Urinary bladder (tissue), 3 donors: ENCODE measurements at regions not wholly inside any gene's neighbourhood (a gene's known extent, or its start where the extent isn't known, plus 50 kb on each side); places are given as distances from the start of the nearest gene placed in this dataset.
"Not testable (repeated sequence)": the region's sequence is repeated elsewhere in the genome, so short reads cannot be mapped to it uniquely, and the experiment has no call there.

Source experiments
- DNase-seq: peaks from one replicate; pipeline ENCODE4 v3.0.0-alpha.2; 2015; ENCODE audit errors: extremely low spot score
- H3K27ac ChIP-seq: one replicate; pipeline ENCODE4 v1.5.1; 2013; ENCODE audit warnings: low read depth, mild to moderate bottlenecking, moderate library complexity
- H3K36me3 ChIP-seq: one replicate; pipeline ENCODE4 v1.6.1; 2013; ENCODE audit warnings: mild to moderate bottlenecking, moderate library complexity; ENCODE audit not compliant: insufficient read depth
- H3K4me1 ChIP-seq: one replicate; pipeline ENCODE4 v1.6.1; 2013; ENCODE audit warnings: mild to moderate bottlenecking, moderate library complexity; ENCODE audit not compliant: insufficient read depth
- H3K4me3 ChIP-seq: one replicate; pipeline ENCODE4 v1.5.1; 2013; ENCODE audit warnings: low read depth, low read length
- WGBS: extraction: QIAGEN DNeasy Blood & Tissue Kit; methylation state at CpG from one replicate; pipeline ENCODE4 v1.1.7; 2013; 5-methylcytosine and 5-hydroxymethylcytosine counted together
- donor health status: healthy with polysubstance abuse.
- donor health status: healthy.

DNA sequence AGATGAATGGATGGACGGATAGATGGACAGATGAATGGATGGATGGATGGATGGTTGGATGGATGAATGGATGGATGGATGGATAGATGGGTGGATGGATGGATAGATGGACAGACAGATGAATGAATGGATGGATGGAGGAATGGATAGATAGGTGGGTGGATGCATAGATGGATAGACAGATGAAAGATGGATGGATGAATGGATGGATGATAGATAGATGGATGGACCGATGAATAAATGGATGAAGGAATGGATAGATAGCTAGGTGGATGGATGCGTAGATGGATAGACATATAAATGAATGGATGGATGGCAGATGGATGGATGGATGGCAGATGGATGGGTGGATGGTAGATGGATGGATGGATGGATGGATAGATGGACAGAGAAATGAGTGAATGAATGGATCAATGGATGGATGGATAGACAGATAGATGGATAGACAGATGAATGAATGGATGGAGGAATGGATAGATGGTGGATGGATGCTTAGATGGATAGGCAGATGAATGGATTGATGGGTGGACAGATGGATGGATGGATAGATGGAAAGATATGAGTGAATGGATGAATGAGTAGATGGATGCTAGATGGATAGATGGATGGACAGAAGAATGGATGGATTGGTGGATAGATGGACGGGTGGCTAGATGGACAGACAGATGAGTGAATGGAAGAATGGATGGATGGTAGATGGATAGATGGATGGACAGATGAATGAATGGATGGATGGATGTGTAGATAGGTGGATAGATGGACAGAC, 167.9 kb downstream of the TRIM43 start:
- Histone ChIP-seq H3K27ac (no peak overlapping the region), H3K4me3 (no peak overlapping the region), H3K4me1 (no peaks in the 10 kb centered on the region), H3K36me3 (no peaks in the 10 kb centered on the region)
- DNase-seq, result no peak
- 86% methylated on average over 4 of the region's 4 CpGs for WGBS

- no peak for DNase-seq
- 57% methylated on average over 11 of the region's 11 CpGs for WGBS
- H3K36me3 ChIP-seq, result no peaks in the 10 kb centered on the region
- no peak overlapping the region for H3K27ac ChIP-seq
- H3K4me3 ChIP-seq, result no peak overlapping the region
- no peaks in the 10 kb centered on the region for H3K4me1 ChIP-seq
These were observed 169.2 kb downstream of the TRIM43 start for GRCh38 chr2:95760806-95761525.

DNA sequence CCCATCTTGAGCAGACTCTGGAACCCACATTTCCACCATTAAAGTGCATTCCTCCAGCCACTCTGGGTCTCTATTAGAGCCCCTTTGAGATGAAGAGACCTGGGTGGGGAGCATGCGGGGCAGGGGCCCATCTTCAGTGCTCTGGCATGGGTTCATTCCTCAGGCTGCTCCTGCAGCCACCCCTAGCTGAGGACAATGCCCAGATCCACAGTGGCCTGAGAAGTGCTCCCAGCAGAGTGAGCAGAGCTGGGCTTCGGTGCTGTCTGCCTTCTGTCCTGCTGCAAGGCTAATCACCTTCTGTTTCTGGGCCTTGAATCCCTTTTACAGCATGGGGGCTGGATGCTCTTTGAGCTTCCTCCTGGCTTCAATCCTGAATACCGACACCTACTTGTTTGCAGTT, 169.8 kb downstream of the TRIM43 start:
- DNase-seq, result no peak
- 59% methylated on average over 3 of the region's 3 CpGs for WGBS

GRCh38 chr2:95762023-95763021, 170.5 kb downstream of the TRIM43 start:
- not testable (repeated sequence) for H3K4me3 ChIP-seq, H3K4me1 ChIP-seq, H3K27ac ChIP-seq, H3K36me3 ChIP-seq, DNase-seq
- WGBS, result 84% methylated on average over 20 of the region's 21 CpGs

More for the DNA sequence above, 169.8 kb downstream of the TRIM43 start:
- H3K36me3 ChIP-seq, result no peaks in the 10 kb centered on the region
- H3K4me1 ChIP-seq, result no peaks in the 10 kb centered on the region
- no peak overlapping the region for H3K4me3 ChIP-seq
- H3K27ac ChIP-seq, result no peak overlapping the region

DNA sequence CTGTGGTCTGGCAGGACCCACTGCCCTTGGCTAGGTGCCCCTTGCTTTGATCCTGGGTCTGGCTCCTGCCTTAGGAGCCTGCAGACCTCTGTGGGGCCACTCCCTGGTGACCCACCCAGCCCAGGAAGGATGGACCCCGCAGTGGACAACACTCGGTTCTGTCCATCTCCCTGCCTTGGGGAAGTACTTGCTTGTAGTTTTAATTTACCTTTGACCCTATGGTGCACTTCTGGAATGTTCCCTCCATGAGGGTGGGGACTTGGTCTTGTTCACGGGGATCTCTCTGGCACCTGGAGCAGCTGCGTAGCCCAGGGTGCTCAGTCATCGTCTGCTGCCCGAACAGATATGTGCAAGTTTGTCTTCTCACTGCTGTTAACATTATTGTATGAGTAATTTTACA, 171.3 kb downstream of the TRIM43 start:
- H3K4me3 ChIP-seq, H3K27ac ChIP-seq, H3K36me3 ChIP-seq, DNase-seq, H3K4me1 ChIP-seq: not testable (repeated sequence)
- WGBS, result 55% methylated on average over 6 of the region's 6 CpGs

GRCh38 chr2:95764966-95765365, 173.2 kb downstream of the TRIM43 start:
- not testable (repeated sequence) for H3K4me3 ChIP-seq, DNase-seq, H3K27ac ChIP-seq, H3K36me3 ChIP-seq, H3K4me1 ChIP-seq
- 64% methylated on average over 5 of the region's 6 CpGs for WGBS

DNA sequence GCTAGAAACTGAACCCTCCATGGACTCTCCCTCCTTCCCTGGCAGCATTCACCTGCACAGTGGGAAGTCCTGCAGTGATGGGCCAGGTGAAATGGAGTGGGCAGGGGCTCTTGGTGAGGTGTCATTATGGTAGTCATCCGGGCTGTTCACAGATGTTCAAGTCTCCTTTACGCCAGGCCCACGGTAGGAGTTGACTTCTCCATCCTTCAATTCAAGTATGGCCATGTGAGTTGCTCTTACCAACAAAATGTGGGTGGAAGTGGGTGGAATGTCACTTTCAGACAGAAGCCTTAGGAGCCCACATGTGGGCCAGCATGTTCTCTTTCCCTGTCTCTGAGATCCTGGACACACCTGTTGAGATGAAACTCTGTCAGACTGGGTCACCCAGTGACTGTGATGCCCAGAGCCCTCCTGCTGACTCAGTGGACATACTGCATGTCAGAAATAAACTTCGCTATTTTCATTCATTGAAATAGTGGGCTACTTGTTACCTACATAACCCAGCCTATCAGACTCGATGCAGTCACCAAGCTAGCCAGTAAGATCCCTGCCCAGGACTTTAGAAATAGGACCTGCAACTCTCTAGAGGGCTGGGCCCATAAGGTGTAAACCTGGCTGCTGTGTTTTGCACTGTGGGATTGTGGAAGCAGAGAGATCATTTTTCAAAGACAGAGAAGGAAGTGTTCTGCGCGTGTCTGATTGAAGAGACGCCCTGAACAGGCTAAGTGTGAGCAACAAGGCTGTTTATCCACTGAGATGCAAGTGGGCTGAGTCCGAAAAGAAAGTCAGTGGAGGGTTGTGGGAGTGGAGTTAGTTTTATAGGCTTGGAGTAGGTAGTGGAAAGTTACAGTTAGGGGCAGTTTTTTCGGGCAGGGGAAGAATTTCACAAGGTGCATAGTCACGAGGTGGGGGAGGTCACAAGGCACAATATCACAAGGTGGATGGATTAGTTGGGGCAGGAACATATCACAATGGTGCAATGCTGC, 174.4 kb downstream of the TRIM43 start:
- H3K27ac ChIP-seq, H3K4me3 ChIP-seq, H3K36me3 ChIP-seq, H3K4me1 ChIP-seq, DNase-seq: not testable (repeated sequence)
- WGBS, result 81% methylated on average over 11 of the region's 11 CpGs

- WGBS, result 45% methylated on average over 4 of the region's 4 CpGs
- DNase-seq, H3K4me3 ChIP-seq: not testable (repeated sequence)
These were observed 175.7 kb downstream of the TRIM43 start for GRCh38 chr2:95767531-95767930.

GRCh38 chr2:95767950-95768349, 176.1 kb downstream of the TRIM43 start:
- 58% methylated on average over 2 of the region's 3 CpGs for WGBS
- H3K4me3 ChIP-seq, H3K27ac ChIP-seq, H3K36me3 ChIP-seq, DNase-seq, H3K4me1 ChIP-seq: not testable (repeated sequence)

More at GRCh38 chr2:95767531-95767930, 175.7 kb downstream of the TRIM43 start:
- H3K27ac ChIP-seq, H3K36me3 ChIP-seq, H3K4me1 ChIP-seq: not testable (repeated sequence)

DNA sequence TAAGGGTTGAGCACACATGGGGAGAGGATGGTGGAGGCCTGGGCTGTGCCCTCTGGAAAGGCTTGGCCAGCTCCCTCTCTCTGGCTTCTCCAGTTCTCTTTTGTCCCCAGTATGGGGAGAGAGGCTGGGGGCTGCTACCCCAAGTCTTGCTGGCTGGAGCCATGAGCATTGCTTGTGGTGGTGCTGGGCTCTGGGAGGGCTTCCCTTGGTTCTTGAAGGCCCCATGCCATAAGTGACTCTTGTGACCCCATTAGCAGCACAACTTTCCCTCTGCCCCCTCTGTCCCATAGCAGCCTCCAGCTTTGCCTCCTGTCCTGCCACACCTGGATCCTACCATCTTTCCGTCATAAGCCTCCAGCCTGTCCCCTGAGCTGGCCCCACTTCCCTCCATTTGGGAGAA, 177.5 kb downstream of the TRIM43 start:
- H3K36me3 ChIP-seq, H3K4me1 ChIP-seq, DNase-seq, H3K27ac ChIP-seq, H3K4me3 ChIP-seq: not testable (repeated sequence)
- WGBS, result 88% methylated on average over 1 of the region's 1 CpG

GRCh38 chr2:95770726-95771125, 178.9 kb downstream of the TRIM43 start:
- not testable (repeated sequence) for DNase-seq, H3K27ac ChIP-seq, H3K4me1 ChIP-seq, H3K4me3 ChIP-seq, H3K36me3 ChIP-seq
- 84% methylated on average over 7 of the region's 9 CpGs for whole genome bisulfite sequencing

DNA sequence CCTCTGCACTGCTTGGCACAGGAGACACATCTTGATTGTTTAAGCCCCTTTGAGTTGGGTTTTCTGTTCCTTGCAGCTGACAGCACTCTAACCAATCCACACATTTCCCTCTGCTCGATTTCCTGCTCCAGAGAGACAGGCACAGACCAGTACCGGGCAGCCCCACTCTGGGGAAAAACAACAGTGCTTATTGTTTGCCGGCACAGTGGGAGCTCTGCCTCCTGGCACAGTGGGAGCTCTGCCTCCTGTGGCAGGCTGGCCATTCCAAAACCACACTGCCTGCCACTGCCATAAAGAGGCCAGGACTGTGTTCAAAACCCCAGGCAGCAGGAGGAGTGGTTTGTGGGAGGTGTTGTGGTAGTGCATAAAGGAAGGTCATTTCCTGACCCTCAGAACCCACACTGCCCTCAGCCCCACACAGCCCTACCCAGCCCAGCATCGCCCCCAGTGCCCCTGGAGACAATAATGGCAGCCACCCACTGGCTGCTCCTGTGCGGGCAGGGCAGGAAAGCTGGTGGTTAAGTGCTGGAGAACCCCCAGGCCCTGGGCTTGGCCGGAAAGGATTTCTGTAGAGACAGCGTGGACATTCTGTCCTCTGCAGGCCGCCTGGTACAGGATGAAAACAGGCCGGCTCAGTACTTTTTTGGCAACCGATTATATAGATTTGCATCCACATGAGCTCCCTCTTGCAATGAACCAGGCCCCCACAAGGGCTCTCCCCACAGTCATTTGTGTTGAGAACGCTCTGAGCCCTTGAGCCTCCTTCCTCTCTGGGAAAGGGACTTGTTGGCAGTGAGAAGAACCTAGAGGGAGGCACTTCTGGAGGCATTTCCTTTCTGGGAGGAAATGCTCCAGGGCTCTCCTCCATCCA, 182.8 kb downstream of the TRIM43 start:
- H3K4me3 ChIP-seq, H3K4me1 ChIP-seq, H3K36me3 ChIP-seq, DNase-seq, H3K27ac ChIP-seq: not testable (repeated sequence)
- 78% methylated on average over 3 of the region's 11 CpGs for WGBS
